Mononuclear cell (primary cell): ENCODE measurements at regions not wholly inside any gene's neighbourhood (a gene's known extent, or its start where the extent isn't known, plus 50 kb on each side); places are given as distances from the start of the nearest gene placed in this dataset.
"Not testable (repeated sequence)": the region's sequence is repeated elsewhere in the genome, so short reads cannot be mapped to it uniquely, and the experiment has no call there.

Source experiments
- H3K27me3 ChIP-seq: 2 replicates; pipeline ENCODE4 v1.6.0; 2011; ENCODE audit warnings: low read length, control low read depth; ENCODE audit not compliant: insufficient read depth
- H3K4me1 ChIP-seq: 2 replicates; pipeline ENCODE4 v1.5.1; 2011; ENCODE audit warnings: mild to moderate bottlenecking, low read length, control low read depth; ENCODE audit not compliant: insufficient read depth
- H3K4me3 ChIP-seq: 2 replicates; pipeline ENCODE4 v1.5.1; 2011; ENCODE audit warnings: mild to moderate bottlenecking, low read length, moderate library complexity
- H3K9me3 ChIP-seq: 2 replicates; pipeline ENCODE4 v1.5.1; 2011; ENCODE audit warnings: low read depth, mild to moderate bottlenecking, control low read depth, low read length

DNA sequence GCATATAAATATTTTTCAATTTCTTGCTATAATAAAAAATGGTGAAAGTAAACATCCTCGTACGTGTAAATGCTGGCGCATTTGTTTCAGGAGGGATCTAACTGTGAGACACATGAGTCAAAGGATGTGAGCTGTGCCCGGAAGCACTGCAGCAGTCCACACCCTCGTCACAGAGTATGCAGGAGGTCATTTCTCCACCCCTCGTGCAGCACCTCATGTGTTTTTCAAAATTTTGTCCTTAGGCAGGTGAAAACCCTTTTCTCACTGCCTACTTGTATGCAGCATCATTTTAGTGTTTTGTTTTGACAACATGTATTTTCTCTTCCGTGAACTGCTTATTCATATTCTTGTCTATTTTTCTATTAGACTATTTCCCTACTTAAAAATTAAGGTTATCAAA lies 162.7 kb downstream of the AVL9 start:
- Histone ChIP-seq H3K27me3 (no peaks in the 10 kb centered on the region), H3K4me1 (no peaks in the 10 kb centered on the region), H3K4me3 (no peak overlapping the region), H3K9me3 (no peaks in the 10 kb centered on the region)

DNA sequence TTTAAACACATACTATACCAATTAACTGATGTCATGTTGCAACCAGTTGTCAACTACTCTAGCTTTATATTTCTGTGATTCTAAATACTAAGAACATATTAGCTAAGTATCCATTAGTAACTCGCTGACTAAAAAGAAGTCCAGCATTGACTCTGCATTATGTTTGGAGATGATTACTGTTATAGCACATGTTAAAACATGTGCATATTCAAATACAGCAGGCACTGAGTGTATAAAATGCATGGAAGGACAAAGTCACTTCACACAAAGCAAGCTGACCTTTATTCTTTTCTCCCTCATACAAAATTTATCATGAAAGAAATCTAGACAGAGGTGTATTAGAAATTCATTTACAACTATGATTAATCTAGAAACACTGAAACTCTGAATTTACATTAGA lies 159.3 kb downstream of the AVL9 start:
- not testable (repeated sequence) for H3K4me3 ChIP-seq, H3K9me3 ChIP-seq, H3K4me1 ChIP-seq, H3K27me3 ChIP-seq

DNA sequence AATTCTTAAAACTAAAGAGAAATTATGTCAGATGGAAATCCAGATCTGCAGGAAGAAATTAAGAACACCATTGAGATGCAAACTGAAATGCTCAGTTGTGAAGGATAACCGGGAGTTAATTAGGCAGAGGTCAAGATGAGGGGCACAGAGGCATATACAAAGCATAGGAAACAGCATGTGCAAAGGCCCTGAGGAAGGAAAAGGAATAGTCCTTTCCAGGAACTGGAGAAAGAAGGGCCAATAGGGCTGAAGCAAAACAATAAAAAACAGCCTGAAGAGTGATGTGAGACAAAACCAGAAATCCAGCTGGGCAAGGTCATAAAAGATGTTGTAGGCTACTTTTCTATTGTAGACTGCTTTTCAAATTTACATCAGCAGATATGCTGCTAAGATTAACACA lies 155.1 kb downstream of the AVL9 start:
- H3K4me1 ChIP-seq, result not testable (repeated sequence)

DNA sequence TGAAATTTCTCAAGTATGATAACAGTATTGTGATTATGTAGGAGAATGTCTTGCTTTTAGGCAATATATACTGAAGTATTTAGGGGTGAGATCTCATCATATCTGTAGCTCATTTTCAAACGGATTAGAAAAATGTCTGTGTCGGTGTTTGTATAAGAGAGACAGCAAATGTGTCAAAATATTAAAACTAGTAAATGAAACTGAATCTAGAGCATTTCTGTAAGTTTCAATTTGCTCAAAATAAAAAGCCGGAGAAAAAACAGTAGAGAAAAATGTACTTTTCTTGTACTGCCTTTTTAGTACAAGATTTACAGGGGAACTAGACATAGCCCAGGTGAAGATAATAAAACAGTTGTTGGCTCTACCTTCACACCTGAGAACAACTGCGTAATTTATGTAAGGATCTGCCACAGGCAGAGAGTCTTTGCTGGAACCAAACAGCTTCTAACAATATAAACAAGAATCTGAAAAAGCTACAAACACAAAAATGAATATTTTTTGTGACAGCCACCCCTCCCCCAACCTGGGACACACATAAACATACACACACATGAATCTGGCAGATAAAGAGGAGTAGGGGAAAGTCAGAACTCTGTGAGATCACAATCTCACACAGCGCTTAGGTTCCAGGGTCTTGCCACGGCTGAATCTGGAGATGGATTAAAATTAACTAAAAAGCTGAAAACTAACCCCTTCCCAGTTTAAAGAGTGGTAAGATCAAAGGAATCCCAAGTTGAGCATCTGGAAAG lies 153.3 kb downstream of the AVL9 start:
- Histone ChIP-seq H3K4me1 (no peaks in the 10 kb centered on the region), H3K9me3 (no peaks in the 10 kb centered on the region), H3K4me3 (no peak overlapping the region)

More for the DNA sequence above, 155.1 kb downstream of the AVL9 start:
- H3K27me3 ChIP-seq, H3K4me3 ChIP-seq, H3K9me3 ChIP-seq: not testable (repeated sequence)

DNA sequence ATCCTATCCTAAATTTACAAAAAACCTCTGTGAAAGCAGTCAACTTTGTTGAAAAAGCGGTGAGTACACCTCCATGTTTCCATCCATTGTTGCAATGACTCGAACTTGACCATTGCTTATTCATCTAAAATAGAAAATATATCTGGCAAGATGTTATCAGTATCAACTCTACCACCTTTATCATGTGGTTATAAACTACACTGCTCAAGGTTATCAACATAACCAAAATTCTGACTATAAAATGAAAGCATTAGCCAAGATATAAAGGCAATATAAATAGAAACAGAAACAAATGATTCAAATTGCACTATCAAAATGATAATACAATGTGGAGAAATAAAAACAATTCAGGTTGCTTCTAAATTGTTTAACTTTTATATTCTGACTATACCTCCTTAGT lies 150.0 kb downstream of the AVL9 start:
- H3K4me1 ChIP-seq, H3K4me3 ChIP-seq, H3K9me3 ChIP-seq: not testable (repeated sequence)

More for the DNA sequence above, 153.3 kb downstream of the AVL9 start:
- H3K27me3 ChIP-seq, result peaks cover 3% of the 10 kb centered on the region

DNA sequence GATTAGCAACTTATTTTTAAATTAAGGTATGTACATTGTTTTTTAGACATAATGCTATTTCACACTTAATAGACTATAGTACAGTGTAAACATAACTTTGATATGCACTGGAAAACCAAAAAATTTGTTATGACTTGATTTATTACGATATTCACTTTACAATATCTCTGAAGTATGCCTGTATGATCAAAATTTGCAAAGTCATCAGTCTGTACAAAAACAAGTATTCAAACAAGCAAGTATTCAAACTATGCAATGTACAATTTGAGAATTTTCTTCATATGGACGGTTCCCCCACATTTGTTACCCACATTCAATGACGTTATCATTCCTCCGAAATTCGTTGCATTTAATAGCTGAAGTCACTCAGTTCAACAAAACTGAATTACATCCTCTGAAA lies 147.9 kb downstream of the AVL9 start:
- no peak overlapping the region for H3K4me3 ChIP-seq
- peaks cover 6% of the 10 kb centered on the region for H3K4me1 ChIP-seq
- H3K9me3 ChIP-seq, result no peaks in the 10 kb centered on the region
- peaks cover 3% of the 10 kb centered on the region for H3K27me3 ChIP-seq

More for the DNA sequence above, 150.0 kb downstream of the AVL9 start:
- H3K27me3 ChIP-seq, result not testable (repeated sequence)

DNA sequence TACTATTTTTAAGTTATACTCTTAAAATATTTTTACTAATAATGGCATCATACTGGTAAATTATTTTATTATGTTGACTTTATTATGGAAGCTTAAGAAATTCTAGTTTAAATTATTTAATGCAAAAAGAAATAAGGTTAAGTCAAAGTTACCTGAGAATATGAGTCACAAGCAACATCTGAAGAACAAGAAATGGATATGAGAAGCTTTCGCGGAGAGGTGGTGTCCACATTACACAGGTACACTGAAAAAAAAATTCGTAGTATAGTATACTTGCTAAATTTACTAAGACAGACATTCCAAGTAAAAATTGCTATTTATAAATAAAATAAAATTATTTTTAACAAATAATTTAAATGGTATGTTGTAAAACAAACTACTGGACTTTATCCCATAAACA lies 143.8 kb downstream of the AVL9 start:
- Histone ChIP-seq H3K27me3 (no peaks in the 10 kb centered on the region), H3K4me3 (no peak overlapping the region), H3K4me1 (peaks cover 19% of the 10 kb centered on the region), H3K9me3 (no peaks in the 10 kb centered on the region)

DNA sequence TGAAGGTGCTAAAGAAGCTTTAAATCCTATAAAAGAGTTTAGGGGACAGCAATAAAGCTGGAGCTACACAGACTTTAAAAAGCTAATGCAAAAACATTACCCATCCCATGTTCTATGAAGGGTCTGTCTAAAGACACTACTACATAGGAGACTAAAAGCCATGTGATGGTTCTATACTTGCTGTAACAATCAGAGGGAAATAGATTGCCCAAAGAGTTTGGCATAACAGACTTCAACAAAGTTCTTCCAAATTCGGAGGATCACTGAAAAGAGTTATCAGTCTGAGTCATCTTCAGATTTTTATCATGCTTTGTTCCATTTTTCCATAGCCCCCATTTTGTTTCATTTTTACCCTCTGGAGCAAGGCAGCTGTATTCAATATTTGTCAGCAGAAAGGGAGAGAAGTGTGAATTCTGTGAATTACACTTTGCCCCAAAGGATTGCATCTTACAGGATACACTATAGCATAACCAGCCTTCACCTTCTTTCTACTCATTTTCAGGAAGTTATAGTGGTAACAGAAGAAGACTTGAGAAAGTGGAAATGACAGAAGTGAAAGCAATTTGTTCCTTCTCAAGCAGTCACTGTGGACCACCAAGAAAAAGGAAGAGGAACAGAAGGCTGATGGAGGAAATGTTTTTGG lies 143.3 kb downstream of the AVL9 start:
- H3K27me3 ChIP-seq, H3K9me3 ChIP-seq, H3K4me3 ChIP-seq: not testable (repeated sequence)
- peaks cover 19% of the 10 kb centered on the region for H3K4me1 ChIP-seq
